ENCODE measurements at regions not wholly inside any gene's neighbourhood (a gene's known extent, or its start where the extent isn't known, plus 50 kb on each side); places are given as distances from the start of the nearest gene placed in this dataset.

DNA sequence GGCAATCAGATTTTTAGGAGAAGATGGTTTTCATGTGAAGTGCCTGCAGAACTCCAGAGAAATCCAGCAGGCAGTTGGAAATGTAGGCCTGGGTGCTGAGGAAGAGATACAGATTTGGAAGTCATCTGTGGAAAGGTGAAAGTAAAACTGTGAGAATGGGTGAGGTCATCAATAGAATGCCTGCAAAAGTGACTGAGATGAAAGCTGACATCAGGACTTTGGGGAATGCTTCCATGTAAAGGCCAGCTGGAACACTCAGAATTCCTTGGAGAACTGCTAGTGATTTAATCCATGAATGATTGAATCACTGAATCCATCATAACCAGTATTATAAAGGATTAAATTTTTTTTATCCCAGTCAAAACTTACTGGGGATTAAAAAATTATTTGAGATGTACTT, 124.5 kb upstream of the GIMD1 start:
- Mint-ChIP-seq H3K9me3 (no peaks in the 10 kb centered on the region), H3K4me3 (no peak overlapping the region), H3K27me3 (no peaks in the 10 kb centered on the region), H3K4me1 (no peaks in the 10 kb centered on the region), H3K36me3 (ENCODE audit: low read depth) (no peaks in the 10 kb centered on the region), H3K27ac (no peak overlapping the region)
- DNase-seq = no peak
- intact Hi-C loops (cut with micrococcal nuclease) = no loop called here

GRCh38 chr4:106486533-106486932, 118.0 kb upstream of the GIMD1 start:
- H3K27ac Mint-ChIP-seq = no peak overlapping the region
- intact Hi-C loops (cut with micrococcal nuclease) = no loop called here
- H3K9me3 Mint-ChIP-seq = peaks cover 11% of the 10 kb centered on the region
- H3K4me3 Mint-ChIP-seq = no peak overlapping the region
- H3K4me1 Mint-ChIP-seq = no peaks in the 10 kb centered on the region
- no peaks in the 10 kb centered on the region for H3K36me3 Mint-ChIP-seq (ENCODE audit: low read depth)
- H3K27me3 Mint-ChIP-seq = no peaks in the 10 kb centered on the region
- DNase-seq = no peak

DNA sequence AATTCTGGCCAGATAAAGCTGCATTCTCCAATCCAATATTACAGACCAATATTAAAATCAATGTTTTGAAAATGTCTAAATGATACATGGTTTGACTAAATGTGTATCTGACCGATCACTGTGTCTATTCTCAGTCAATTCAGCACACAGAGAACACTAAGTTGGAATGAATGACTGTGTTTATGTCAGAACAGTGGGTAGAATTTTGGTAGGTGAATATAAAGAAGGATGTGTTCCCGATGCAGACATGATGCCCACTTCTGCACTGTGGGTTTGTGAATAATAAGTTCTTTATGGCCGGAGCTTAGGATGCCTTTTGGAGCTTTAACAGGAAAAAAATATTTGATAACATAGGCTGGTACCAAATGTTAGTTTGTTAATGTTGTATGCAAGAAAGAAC, 113.2 kb upstream of the GIMD1 start:
- no peak overlapping the region for H3K27ac Mint-ChIP-seq
- H3K36me3 Mint-ChIP-seq (ENCODE audit: low read depth) = no peaks in the 10 kb centered on the region
- peaks cover 11% of the 10 kb centered on the region for H3K9me3 Mint-ChIP-seq
- intact Hi-C loops (cut with micrococcal nuclease) = no loop called here
- H3K27me3 Mint-ChIP-seq = no peaks in the 10 kb centered on the region
- no peak overlapping the region for H3K4me3 Mint-ChIP-seq
- no peaks in the 10 kb centered on the region for H3K4me1 Mint-ChIP-seq
- no peak for DNase-seq

GRCh38 chr4:106478152-106478551, 109.6 kb upstream of the GIMD1 start:
- intact Hi-C loops (cut with micrococcal nuclease) = no loop called here
- Mint-ChIP-seq H3K27ac (no peak overlapping the region), H3K27me3 (no peaks in the 10 kb centered on the region), H3K9me3 (no peaks in the 10 kb centered on the region), H3K4me1 (no peaks in the 10 kb centered on the region), H3K4me3 (no peak overlapping the region), H3K36me3 (ENCODE audit: low read depth) (no peaks in the 10 kb centered on the region)
- DNase-seq = no peak

DNA sequence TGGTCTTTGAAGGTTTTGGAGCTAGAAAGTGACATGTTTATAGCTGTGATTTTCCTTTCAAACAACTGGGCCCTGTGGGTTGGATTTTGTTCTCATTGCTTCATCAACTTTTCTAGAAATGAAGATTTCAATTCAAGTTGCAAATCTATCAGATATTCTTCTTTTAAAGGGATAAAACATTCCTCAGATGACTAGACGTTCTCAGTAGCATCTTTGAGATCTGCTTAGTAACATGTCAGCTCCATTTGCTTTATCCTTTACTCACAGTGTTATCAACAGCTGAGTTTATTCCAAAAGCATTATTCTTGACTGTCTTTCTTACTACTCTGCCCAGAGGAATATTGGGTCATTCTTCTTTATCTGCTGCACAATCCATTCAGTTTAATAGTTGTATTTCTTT, 108.2 kb upstream of the GIMD1 start:
- Mint-ChIP-seq H3K36me3 (ENCODE audit: low read depth) (no peaks in the 10 kb centered on the region), H3K27me3 (no peaks in the 10 kb centered on the region)

DNA sequence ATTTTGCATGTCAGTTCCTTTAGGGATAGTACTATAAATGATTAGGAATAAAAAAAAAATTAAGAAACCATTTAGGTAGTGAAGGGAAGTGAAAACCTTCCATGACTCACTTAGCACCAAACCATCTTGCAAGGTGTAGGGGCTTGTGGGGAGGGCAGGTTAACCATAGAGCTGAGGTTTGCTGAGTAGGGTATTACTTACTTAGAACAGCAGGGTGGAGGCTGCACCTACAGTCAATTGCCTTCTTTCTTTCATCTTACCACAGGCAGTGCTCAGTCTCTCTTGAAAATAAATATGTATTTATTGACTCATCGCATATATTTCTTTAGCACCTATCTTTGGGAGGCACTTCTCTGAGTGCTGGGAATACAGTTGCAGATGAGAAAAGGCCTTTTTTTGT, 104.9 kb upstream of the GIMD1 start:
- Mint-ChIP-seq H3K27me3 (no peaks in the 10 kb centered on the region), H3K36me3 (ENCODE audit: low read depth) (no peaks in the 10 kb centered on the region), H3K4me1 (no peaks in the 10 kb centered on the region), H3K27ac (no peak overlapping the region), H3K9me3 (no peaks in the 10 kb centered on the region), H3K4me3 (no peak overlapping the region)
- DNase-seq = no peak
- intact Hi-C loops (cut with micrococcal nuclease) = no loop called here

More for the DNA sequence above, 108.2 kb upstream of the GIMD1 start:
- no peaks in the 10 kb centered on the region for H3K4me1 Mint-ChIP-seq
- intact Hi-C loops (cut with micrococcal nuclease) = no loop called here
- no peak overlapping the region for H3K27ac Mint-ChIP-seq
- DNase-seq = no peak
- H3K4me3 Mint-ChIP-seq = no peak overlapping the region
- no peaks in the 10 kb centered on the region for H3K9me3 Mint-ChIP-seq

DNA sequence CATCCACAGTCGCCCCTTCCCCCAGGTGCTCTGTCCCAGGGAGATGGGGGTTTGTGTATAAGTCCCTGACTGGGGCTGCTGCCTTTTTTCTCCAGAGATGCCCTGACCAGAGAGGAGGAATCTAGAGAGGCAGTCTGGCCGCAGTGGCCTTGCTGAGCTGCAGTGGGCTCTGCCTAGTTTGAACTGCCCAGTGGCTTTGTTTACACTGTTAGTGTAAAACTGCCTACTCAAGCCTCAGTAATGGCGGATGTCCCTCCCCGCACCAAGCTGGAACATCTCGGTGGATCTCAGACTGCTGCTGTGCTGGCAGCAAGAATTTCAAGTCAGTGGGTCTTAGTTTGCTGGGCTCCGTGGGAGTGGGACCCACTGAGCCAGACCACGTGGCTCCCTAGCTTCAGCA, 102.6 kb upstream of the GIMD1 start:
- Mint-ChIP-seq H3K27ac (no peak overlapping the region), H3K4me1 (no peaks in the 10 kb centered on the region), H3K4me3 (no peak overlapping the region), H3K9me3 (no peaks in the 10 kb centered on the region), H3K36me3 (ENCODE audit: low read depth) (no peaks in the 10 kb centered on the region), H3K27me3 (no peaks in the 10 kb centered on the region)
- DNase-seq = no peak
- intact Hi-C loops (cut with micrococcal nuclease) = no loop called here

DNA sequence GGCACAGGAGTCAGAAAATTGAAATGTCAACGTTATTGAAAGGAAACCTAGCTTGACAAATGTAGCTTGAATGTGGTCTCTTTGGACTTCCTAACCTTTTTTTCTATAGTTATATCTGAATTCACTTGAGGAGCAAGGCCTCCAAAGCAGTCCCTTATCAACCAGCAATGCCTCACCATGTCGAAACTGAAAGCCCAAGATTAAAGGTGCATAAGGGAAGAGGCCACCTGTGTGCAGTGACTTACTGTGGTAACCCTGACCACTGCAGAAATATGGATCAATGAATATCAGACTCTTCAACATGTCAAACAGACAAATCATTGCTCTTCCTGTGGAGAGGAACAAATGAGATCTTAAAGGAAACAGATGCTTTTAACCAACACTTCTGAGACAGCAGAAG, 95.0 kb upstream of the GIMD1 start:
- Mint-ChIP-seq H3K9me3 (no peaks in the 10 kb centered on the region), H3K27ac (no peak overlapping the region), H3K27me3 (no peaks in the 10 kb centered on the region), H3K4me1 (no peaks in the 10 kb centered on the region), H3K36me3 (ENCODE audit: low read depth) (no peaks in the 10 kb centered on the region), H3K4me3 (no peak overlapping the region)
- intact Hi-C loops (cut with micrococcal nuclease) = no loop called here
- DNase-seq = no peak

GRCh38 chr4:106454581-106454980, 86.0 kb upstream of the GIMD1 start:
- Mint-ChIP-seq H3K27ac (no peak overlapping the region), H3K9me3 (no peaks in the 10 kb centered on the region), H3K4me1 (no peaks in the 10 kb centered on the region), H3K27me3 (no peaks in the 10 kb centered on the region), H3K4me3 (no peak overlapping the region), H3K36me3 (ENCODE audit: low read depth) (no peaks in the 10 kb centered on the region)
- intact Hi-C loops (cut with micrococcal nuclease) = no loop called here
- no peak for DNase-seq

GRCh38 chr4:106454021-106454420, 85.4 kb upstream of the GIMD1 start:
- intact Hi-C loops (cut with micrococcal nuclease) = no loop called here
- no peaks in the 10 kb centered on the region for H3K27me3 Mint-ChIP-seq
- H3K27ac Mint-ChIP-seq = no peak overlapping the region
- no peaks in the 10 kb centered on the region for H3K36me3 Mint-ChIP-seq (ENCODE audit: low read depth)
- H3K4me1 Mint-ChIP-seq = no peaks in the 10 kb centered on the region
- H3K4me3 Mint-ChIP-seq = no peak overlapping the region
- no peaks in the 10 kb centered on the region for H3K9me3 Mint-ChIP-seq
- DNase-seq = no peak

- no peaks in the 10 kb centered on the region for H3K4me1 Mint-ChIP-seq
- H3K27ac Mint-ChIP-seq = no peak overlapping the region
- intact Hi-C loops (cut with micrococcal nuclease) = no loop called here
- no peaks in the 10 kb centered on the region for H3K9me3 Mint-ChIP-seq
- no peak for DNase-seq
- H3K36me3 Mint-ChIP-seq (ENCODE audit: low read depth) = no peaks in the 10 kb centered on the region
- no peak overlapping the region for H3K4me3 Mint-ChIP-seq
- H3K27me3 Mint-ChIP-seq = no peaks in the 10 kb centered on the region
Measured at GRCh38 chr4:106451091-106451490, 82.5 kb upstream of the GIMD1 start.

DNA sequence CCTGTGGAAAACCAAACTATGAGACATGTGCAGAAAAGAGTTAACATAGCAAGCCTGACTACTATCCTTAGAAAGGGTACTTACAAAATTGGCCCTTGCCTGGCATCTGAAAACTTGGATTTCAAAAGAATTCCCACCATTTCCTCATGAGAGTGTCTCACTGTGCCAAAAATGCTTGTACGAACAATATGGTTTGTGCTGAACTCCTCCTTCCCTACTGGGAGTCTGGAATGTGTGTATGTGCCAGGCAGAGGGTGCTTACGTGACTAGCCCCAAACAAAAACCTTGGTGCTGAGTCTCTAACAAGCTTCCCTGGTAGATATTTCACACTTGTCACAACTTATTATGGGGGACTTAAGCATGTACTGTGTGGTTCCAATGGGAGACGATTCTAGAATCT, 81.7 kb upstream of the GIMD1 start:
- H3K4me1 Mint-ChIP-seq = no peaks in the 10 kb centered on the region
- H3K27ac Mint-ChIP-seq = no peak overlapping the region
- no peak for DNase-seq
- intact Hi-C loops (cut with micrococcal nuclease) = no loop called here
- H3K27me3 Mint-ChIP-seq = no peaks in the 10 kb centered on the region
- no peaks in the 10 kb centered on the region for H3K36me3 Mint-ChIP-seq (ENCODE audit: low read depth)
- H3K9me3 Mint-ChIP-seq = no peaks in the 10 kb centered on the region
- no peak overlapping the region for H3K4me3 Mint-ChIP-seq

DNA sequence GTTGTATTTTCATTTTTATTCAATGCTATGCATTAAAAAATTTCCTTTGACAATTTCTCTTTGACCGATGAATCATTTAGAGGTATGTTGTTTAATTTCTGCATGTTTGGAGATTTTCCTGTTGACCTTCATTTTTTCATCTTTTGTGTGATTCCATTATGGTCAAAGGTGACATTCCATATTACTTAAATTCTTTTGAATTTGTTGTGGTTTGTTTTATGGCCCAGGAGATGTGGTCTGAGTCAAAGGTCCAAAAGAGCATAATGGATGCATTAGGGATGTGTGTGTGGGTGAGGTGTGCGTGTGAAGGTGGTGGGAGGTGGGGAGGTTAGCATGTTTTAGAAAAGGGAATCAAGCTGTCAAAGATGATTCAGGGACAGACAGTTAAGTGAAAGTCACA, 76.0 kb upstream of the GIMD1 start:
- Mint-ChIP-seq H3K4me3 (no peak overlapping the region), H3K27me3 (no peaks in the 10 kb centered on the region), H3K36me3 (ENCODE audit: low read depth) (no peaks in the 10 kb centered on the region), H3K9me3 (no peaks in the 10 kb centered on the region), H3K4me1 (no peaks in the 10 kb centered on the region), H3K27ac (no peak overlapping the region)
- DNase-seq = no peak
- intact Hi-C loops (cut with micrococcal nuclease) = no loop called here

DNA sequence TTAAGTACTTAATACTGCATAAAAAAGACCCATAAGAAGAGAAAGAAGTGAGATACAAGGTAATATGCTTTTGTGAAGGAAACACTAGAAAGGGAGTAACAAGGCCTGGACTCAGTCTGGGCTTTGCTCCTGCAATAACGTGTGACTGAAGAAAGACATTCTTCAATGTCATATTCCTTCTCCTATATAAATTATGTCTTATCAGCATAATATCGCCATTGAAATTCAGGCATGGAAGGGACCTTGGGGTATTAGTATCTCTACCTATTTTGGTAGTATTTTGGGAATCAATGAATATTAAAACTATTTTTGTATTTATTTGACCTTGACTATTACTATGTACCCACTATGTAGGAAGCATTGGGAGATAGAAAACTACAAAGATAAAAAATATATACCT, 62.2 kb upstream of the GIMD1 start:
- Mint-ChIP-seq H3K9me3 (peaks cover 4% of the 10 kb centered on the region), H3K36me3 (ENCODE audit: low read depth) (no peaks in the 10 kb centered on the region)

GRCh38 chr4:106429885-106430284, 61.3 kb upstream of the GIMD1 start:
- Mint-ChIP-seq H3K4me1 (no peaks in the 10 kb centered on the region), H3K9me3 (peaks cover 4% of the 10 kb centered on the region), H3K36me3 (ENCODE audit: low read depth) (no peaks in the 10 kb centered on the region), H3K27me3 (no peaks in the 10 kb centered on the region), H3K4me3 (no peak overlapping the region), H3K27ac (no peak overlapping the region)
- DNase-seq = no peak
- intact Hi-C loops (cut with micrococcal nuclease) = no loop called here

More for the DNA sequence above, 62.2 kb upstream of the GIMD1 start:
- no peak for DNase-seq
- Mint-ChIP-seq H3K27me3 (no peaks in the 10 kb centered on the region), H3K4me1 (no peaks in the 10 kb centered on the region), H3K4me3 (no peak overlapping the region), H3K27ac (no peak overlapping the region)
- intact Hi-C loops (cut with micrococcal nuclease) = no loop called here

DNA sequence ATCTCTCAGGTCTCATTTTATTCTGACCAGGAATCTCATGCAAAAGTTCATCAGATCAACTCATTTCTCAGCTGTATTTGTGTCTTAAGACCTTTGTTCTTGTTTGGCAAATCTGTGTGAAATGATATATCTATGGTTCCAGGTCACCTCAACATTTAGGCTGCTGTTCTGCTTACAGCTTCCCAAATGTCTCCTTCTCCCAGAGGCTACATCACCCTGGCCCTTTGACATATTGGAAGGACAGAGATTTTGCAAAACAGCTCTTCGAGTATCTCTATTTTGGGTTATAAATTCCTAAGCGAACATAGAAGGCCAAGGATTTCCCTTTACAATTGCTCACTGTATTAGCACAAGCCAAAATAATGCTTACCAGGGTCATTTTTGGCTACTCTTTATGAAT, 57.5 kb upstream of the GIMD1 start:
- Mint-ChIP-seq H3K27me3 (no peaks in the 10 kb centered on the region), H3K4me3 (no peak overlapping the region), H3K36me3 (ENCODE audit: low read depth) (no peaks in the 10 kb centered on the region), H3K4me1 (no peaks in the 10 kb centered on the region), H3K9me3 (no peaks in the 10 kb centered on the region), H3K27ac (no peak overlapping the region)
- no peak for DNase-seq
- intact Hi-C loops (cut with micrococcal nuclease) = no loop called here
